WTC11 (cell line): ENCODE measurements at regions not wholly inside any gene's neighbourhood (a gene's known extent, or its start where the extent isn't known, plus 50 kb on each side); places are given as distances from the start of the nearest gene placed in this dataset.
A peak's percentile ranks its signal among the peaks of the same experiment; 100 is the strongest.

Source experiments
- ATAC-seq: fragments of 200-7000 bp; cut with Tn5 transposase; 2 replicates; pipeline ENCODE4 v1.10.0; 2021; ENCODE audit warnings: mild to moderate bottlenecking, moderate library complexity
- CTCF ChIA-PET: fragments of 300-600 bp; sonication (Branson Sonifier 250); formaldehyde crosslinking; loops from one replicate; lab custom pipeline; 2021; ENCODE audit warnings: antibody characterized with exemption; lab: Charles Lee
- POLR2A ChIA-PET: fragments of 350-600 bp; sonication (Branson Sonifier 250); formaldehyde crosslinking; loops from one replicate; lab custom pipeline; 2021; ENCODE audit warnings: antibody characterized with exemption; lab: Charles Lee
- DNase-seq: peaks from one replicate; pipeline ENCODE4 v3.0.0; 2021; ENCODE audit warnings: low spot score
- H3K27ac Mint-ChIP-seq: 2 replicates; pipeline ENCODE4 v1.8.0; 2021; ENCODE audit warnings: mixed read lengths
- H3K27me3 Mint-ChIP-seq: 2 replicates; pipeline ENCODE4 v1.8.0; 2021; ENCODE audit warnings: low read depth, mild to moderate bottlenecking, moderate library complexity, mixed read lengths
- H3K36me3 Mint-ChIP-seq: 2 replicates; pipeline ENCODE4 v1.8.0; 2021; ENCODE audit warnings: mixed read lengths
- H3K4me1 Mint-ChIP-seq: 2 replicates; pipeline ENCODE4 v1.8.0; 2022; ENCODE audit warnings: mixed read lengths
- H3K4me3 Mint-ChIP-seq: 2 replicates; pipeline ENCODE4 v1.8.0; 2021; ENCODE audit warnings: mild to moderate bottlenecking, moderate library complexity, mixed read lengths
- H3K9me3 Mint-ChIP-seq: 2 replicates; pipeline ENCODE4 v1.8.0; 2021; ENCODE audit warnings: mixed read lengths
- CBFB ChIP-seq: sonication (generic); formaldehyde crosslinking; IDR thresholded peaks from 2 replicates; pipeline ENCODE4 v1.8.1; 2022; ENCODE audit warnings: mild to moderate bottlenecking, low read depth, missing genetic modification reagents
- CREM ChIP-seq: sonication (generic); formaldehyde crosslinking; IDR thresholded peaks from 2 replicates; pipeline ENCODE4 v1.8.1; 2022; ENCODE audit warnings: mild to moderate bottlenecking, missing genetic modification reagents, moderate library complexity
- EMX1 ChIP-seq: fragments of 250-450 bp; sonication (Bioruptor Pico); IDR thresholded peaks from 2 replicates; pipeline ENCODE4 v1.8.0; 2021; ENCODE audit warnings: mild to moderate bottlenecking
- ETV6 ChIP-seq: sonication (generic); formaldehyde crosslinking; IDR thresholded peaks from 2 replicates; pipeline ENCODE4 v1.8.1; 2022; ENCODE audit warnings: mild to moderate bottlenecking, missing genetic modification reagents
- FOXK1 ChIP-seq: sonication (generic); formaldehyde crosslinking; IDR thresholded peaks from 2 replicates; pipeline ENCODE4 v1.8.0; 2022; ENCODE audit warnings: mild to moderate bottlenecking, moderate library complexity, missing genetic modification reagents
- GABPB1 ChIP-seq: sonication (generic); formaldehyde crosslinking; IDR thresholded peaks from 2 replicates; pipeline ENCODE4 v1.8.1; 2023; ENCODE audit warnings: mild to moderate bottlenecking, missing genetic modification reagents
- GRHL2 ChIP-seq: fragments of 250-450 bp; sonication (Bioruptor Pico); IDR thresholded peaks from 2 replicates; pipeline ENCODE4 v1.8.0; 2022; ENCODE audit warnings: mild to moderate bottlenecking, moderate library complexity; ENCODE audit not compliant: insufficient replicate concordance, severe bottlenecking
- MXD4 ChIP-seq: fragments of 250-450 bp; sonication (Bioruptor Pico); IDR thresholded peaks from 2 replicates; pipeline ENCODE4 v1.8.0; 2021; ENCODE audit warnings: mild to moderate bottlenecking, moderate library complexity, borderline replicate concordance
- NFATC4 ChIP-seq: fragments of 250-450 bp; sonication (Bioruptor Pico); IDR thresholded peaks from 2 replicates; pipeline ENCODE4 v1.9.0; 2021; ENCODE audit warnings: mild to moderate bottlenecking
- NR1H2 ChIP-seq: sonication (generic); formaldehyde crosslinking; IDR thresholded peaks from 2 replicates; pipeline ENCODE4 v1.9.0; 2021; ENCODE audit warnings: mild to moderate bottlenecking, moderate library complexity, missing genetic modification reagents
- NR3C1 ChIP-seq: sonication (generic); formaldehyde crosslinking; conservative IDR thresholded peaks from 2 replicates; pipeline ENCODE4 v1.8.1; 2023; ENCODE audit warnings: low read depth, mild to moderate bottlenecking, missing genetic modification reagents
- OVOL2 ChIP-seq: fragments of 250-450 bp; sonication (Bioruptor Pico); IDR thresholded peaks from 2 replicates; pipeline ENCODE4 v1.9.0; 2021; ENCODE audit warnings: mild to moderate bottlenecking, borderline replicate concordance
- SOX15 ChIP-seq: fragments of 250-450 bp; sonication (Bioruptor Pico); IDR thresholded peaks from 2 replicates; pipeline ENCODE4 v1.9.0; 2021; ENCODE audit warnings: mild to moderate bottlenecking
- SP1 ChIP-seq: sonication (generic); formaldehyde crosslinking; conservative IDR thresholded peaks from 2 replicates; pipeline ENCODE4 v1.8.1; 2022; ENCODE audit warnings: missing genetic modification reagents
- ZNF121 ChIP-seq: sonication (generic); formaldehyde crosslinking; IDR thresholded peaks from 2 replicates; pipeline ENCODE4 v1.8.0; 2023; ENCODE audit warnings: missing genetic modification reagents
- ZNF219 ChIP-seq: sonication (generic); formaldehyde crosslinking; IDR thresholded peaks from 2 replicates; pipeline ENCODE4 v1.8.0; 2023; ENCODE audit warnings: missing genetic modification reagents, mild to moderate bottlenecking, borderline replicate concordance
- ZNF396 ChIP-seq: fragments of 250-450 bp; sonication (Bioruptor Pico); IDR thresholded peaks from 2 replicates; pipeline ENCODE4 v1.8.0; 2021; ENCODE audit warnings: mild to moderate bottlenecking, moderate library complexity, borderline replicate concordance
- TF ChIP-seq, protein P1 (sequence below): fragments of 250-450 bp; sonication (Bioruptor Pico); IDR thresholded peaks from 2 replicates; pipeline ENCODE4 v2.1.2; 2022; ENCODE audit warnings: mild to moderate bottlenecking, moderate library complexity
- TF ChIP-seq, protein P2 (sequence below): sonication (generic); formaldehyde crosslinking; IDR thresholded peaks from 2 replicates; pipeline ENCODE4 v1.8.1; 2022; ENCODE audit warnings: mild to moderate bottlenecking, moderate library complexity, missing genetic modification reagents
- TF ChIP-seq, protein P3 (sequence below): fragments of 250-450 bp; sonication (Bioruptor Pico); conservative IDR thresholded peaks from 2 replicates; pipeline ENCODE4 v1.9.0; 2021; ENCODE audit warnings: mild to moderate bottlenecking
- TF ChIP-seq, protein P4 (sequence below): sonication (generic); formaldehyde crosslinking; IDR thresholded peaks from 2 replicates; pipeline ENCODE4 v1.8.0; 2022; ENCODE audit warnings: mild to moderate bottlenecking, missing genetic modification reagents
- TF ChIP-seq, protein P5 (sequence below): fragments of 250-450 bp; sonication (Bioruptor Pico); IDR thresholded peaks from 2 replicates; pipeline ENCODE4 v1.9.0; 2021; ENCODE audit warnings: mild to moderate bottlenecking
- TF ChIP-seq, protein P6 (sequence below): fragments of 250-450 bp; sonication (Bioruptor Pico); IDR thresholded peaks from 2 replicates; pipeline ENCODE4 v1.9.0; 2021; ENCODE audit warnings: mild to moderate bottlenecking
- TF ChIP-seq, protein P7 (sequence below): sonication (generic); formaldehyde crosslinking; IDR thresholded peaks from 2 replicates; pipeline ENCODE4 v1.8.1; 2023; ENCODE audit warnings: mild to moderate bottlenecking, moderate library complexity, missing genetic modification reagents

DNA sequence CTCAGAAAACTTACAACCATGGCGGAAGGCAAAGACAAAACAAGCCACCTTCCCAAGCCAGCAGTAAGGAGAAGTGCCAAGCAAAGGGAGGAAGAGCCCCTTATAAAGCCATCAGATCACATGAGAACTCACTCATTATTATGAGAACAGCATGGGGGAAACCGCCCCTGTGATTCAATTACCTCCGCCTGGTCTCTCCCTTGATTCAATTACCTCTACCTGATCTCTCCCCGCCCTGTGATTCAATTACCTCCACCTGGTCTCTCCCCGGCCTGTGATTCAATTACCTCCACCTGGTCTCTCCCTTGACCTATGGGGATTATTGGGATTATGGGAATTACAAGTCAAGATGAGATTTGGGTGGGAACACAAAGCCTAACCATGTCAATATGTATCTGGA, 467.3 kb upstream of the FTMT start:
- CTCF ChIA-PET, result no interaction called here
- POLR2A ChIA-PET, result no interaction called here
- H3K4me1 Mint-ChIP-seq, result peaks cover 8% of the 10 kb centered on the region

DNA sequence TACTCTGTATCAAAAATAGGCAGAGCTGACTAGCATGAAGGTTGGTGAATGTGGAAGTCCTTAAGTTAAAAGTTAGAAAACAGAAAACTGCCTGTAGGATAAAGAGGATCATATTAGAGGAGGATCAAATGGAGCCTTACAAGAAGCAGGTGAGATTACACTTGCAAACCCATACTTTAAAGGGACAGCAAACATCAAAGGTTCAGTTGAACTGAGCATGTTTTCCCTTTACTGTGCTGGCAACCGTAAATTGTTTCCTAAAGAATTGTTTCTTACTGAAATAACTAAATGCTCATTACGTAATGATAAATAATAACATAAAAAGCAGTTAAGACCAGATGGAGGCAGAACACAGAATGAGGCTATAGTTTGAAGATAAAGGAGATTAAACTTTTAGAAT, 465.3 kb upstream of the FTMT start:
- Mint-ChIP-seq H3K36me3 (no peaks in the 10 kb centered on the region), H3K27ac (no peak overlapping the region), H3K4me3 (no peak overlapping the region), H3K9me3 (peaks cover 7% of the 10 kb centered on the region; the same call in 1 of the 2 replicates), H3K27me3 (no peaks in the 10 kb centered on the region), H3K4me1 (peaks cover 5% of the 10 kb centered on the region)
- ATAC-seq (no peak), DNase-seq (no peak)
- ChIA-PET CTCF (no interaction called here), POLR2A (no interaction called here)
- TF ChIP-seq, protein P1, sequence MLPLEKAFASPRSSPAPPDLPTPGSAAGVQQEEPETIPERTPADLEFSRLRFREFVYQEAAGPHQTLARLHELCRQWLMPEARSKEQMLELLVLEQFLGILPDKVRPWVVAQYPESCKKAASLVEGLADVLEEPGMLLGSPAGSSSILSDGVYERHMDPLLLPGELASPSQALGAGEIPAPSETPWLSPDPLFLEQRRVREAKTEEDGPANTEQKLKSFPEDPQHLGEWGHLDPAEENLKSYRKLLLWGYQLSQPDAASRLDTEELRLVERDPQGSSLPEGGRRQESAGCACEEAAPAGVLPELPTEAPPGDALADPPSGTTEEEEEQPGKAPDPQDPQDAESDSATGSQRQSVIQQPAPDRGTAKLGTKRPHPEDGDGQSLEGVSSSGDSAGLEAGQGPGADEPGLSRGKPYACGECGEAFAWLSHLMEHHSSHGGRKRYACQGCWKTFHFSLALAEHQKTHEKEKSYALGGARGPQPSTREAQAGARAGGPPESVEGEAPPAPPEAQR (CRISPR knock-in tag), result no peak
- TF ChIP-seq GRHL2 (CRISPR knock-in tag) (no peak), CREM (CRISPR knock-in tag) (no peak), ZNF396 (CRISPR knock-in tag) (no peak), ZNF121 (no peak), ZNF219 (CRISPR knock-in tag) (no peak), FOXK1 (CRISPR knock-in tag) (no peak), SP1 (CRISPR knock-in tag) (no peak), NR1H2 (CRISPR knock-in tag) (no peak), NR3C1 (CRISPR knock-in tag) (no peak), MXD4 (CRISPR knock-in tag) (no peak), GABPB1 (CRISPR knock-in tag) (no peak), EMX1 (CRISPR knock-in tag) (no peak), NFATC4 (no peak), CBFB (CRISPR knock-in tag) (no peak)
- TF ChIP-seq, protein P2, sequence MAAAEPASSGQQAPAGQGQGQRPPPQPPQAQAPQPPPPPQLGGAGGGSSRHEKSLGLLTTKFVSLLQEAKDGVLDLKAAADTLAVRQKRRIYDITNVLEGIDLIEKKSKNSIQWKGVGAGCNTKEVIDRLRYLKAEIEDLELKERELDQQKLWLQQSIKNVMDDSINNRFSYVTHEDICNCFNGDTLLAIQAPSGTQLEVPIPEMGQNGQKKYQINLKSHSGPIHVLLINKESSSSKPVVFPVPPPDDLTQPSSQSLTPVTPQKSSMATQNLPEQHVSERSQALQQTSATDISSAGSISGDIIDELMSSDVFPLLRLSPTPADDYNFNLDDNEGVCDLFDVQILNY (CRISPR knock-in tag), result no peak
- TF ChIP-seq, protein P3, sequence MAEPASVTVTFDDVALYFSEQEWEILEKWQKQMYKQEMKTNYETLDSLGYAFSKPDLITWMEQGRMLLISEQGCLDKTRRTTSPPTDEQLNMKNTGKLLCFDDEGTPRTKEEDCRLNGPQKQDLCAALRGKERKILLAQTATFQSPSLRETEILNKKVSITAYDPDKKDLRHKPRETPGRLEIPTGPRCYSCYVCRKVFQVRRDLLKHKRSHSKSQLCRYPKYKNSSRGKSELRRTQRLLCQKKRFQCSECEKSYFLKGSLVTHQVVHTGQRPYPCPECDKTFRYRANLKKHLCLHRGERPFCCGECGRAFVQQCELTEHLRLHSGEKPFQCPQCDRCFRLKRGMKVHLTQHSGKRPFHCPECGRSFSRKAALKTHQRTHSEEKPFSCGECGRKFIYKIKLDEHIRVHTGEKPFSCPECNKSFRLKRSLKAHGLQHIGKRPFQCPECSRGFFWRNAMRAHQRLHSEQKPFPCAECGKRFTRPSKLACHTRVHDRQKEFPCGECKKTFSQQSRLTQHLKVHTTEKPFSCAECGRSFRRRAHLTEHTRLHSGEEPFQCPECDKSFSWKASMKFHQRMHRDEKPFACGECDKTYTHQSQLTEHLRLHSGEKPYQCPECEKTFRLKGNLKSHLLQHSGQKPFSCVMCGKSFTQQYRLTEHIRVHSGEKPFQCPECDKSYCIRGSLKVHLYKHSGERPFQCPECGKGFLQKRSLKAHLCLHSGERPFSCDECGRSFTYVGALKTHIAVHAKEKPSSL (CRISPR knock-in tag), result no peak
- TF ChIP-seq, protein P4, sequence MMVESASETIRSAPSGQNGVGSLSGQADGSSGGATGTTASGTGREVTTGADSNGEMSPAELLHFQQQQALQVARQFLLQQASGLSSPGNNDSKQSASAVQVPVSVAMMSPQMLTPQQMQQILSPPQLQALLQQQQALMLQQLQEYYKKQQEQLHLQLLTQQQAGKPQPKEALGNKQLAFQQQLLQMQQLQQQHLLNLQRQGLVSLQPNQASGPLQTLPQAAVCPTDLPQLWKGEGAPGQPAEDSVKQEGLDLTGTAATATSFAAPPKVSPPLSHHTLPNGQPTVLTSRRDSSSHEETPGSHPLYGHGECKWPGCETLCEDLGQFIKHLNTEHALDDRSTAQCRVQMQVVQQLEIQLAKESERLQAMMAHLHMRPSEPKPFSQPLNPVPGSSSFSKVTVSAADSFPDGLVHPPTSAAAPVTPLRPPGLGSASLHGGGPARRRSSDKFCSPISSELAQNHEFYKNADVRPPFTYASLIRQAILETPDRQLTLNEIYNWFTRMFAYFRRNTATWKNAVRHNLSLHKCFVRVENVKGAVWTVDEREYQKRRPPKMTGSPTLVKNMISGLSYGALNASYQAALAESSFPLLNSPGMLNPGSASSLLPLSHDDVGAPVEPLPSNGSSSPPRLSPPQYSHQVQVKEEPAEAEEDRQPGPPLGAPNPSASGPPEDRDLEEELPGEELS (CRISPR knock-in tag), result no peak
- TF ChIP-seq, protein P5, sequence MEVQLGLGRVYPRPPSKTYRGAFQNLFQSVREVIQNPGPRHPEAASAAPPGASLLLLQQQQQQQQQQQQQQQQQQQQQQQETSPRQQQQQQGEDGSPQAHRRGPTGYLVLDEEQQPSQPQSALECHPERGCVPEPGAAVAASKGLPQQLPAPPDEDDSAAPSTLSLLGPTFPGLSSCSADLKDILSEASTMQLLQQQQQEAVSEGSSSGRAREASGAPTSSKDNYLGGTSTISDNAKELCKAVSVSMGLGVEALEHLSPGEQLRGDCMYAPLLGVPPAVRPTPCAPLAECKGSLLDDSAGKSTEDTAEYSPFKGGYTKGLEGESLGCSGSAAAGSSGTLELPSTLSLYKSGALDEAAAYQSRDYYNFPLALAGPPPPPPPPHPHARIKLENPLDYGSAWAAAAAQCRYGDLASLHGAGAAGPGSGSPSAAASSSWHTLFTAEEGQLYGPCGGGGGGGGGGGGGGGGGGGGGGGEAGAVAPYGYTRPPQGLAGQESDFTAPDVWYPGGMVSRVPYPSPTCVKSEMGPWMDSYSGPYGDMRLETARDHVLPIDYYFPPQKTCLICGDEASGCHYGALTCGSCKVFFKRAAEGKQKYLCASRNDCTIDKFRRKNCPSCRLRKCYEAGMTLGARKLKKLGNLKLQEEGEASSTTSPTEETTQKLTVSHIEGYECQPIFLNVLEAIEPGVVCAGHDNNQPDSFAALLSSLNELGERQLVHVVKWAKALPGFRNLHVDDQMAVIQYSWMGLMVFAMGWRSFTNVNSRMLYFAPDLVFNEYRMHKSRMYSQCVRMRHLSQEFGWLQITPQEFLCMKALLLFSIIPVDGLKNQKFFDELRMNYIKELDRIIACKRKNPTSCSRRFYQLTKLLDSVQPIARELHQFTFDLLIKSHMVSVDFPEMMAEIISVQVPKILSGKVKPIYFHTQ (CRISPR knock-in tag), result no peak
- TF ChIP-seq, protein P6, sequence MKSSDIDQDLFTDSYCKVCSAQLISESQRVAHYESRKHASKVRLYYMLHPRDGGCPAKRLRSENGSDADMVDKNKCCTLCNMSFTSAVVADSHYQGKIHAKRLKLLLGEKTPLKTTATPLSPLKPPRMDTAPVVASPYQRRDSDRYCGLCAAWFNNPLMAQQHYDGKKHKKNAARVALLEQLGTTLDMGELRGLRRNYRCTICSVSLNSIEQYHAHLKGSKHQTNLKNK (CRISPR knock-in tag), result no peak

More for the DNA sequence above, 467.3 kb upstream of the FTMT start:
- Mint-ChIP-seq H3K27ac (no peak overlapping the region; the same call in 1 of the 2 replicates), H3K4me3 (no peak overlapping the region)
- ATAC-seq, result peak; percentile 95
- no peak for TF ChIP-seq OVOL2 (CRISPR knock-in tag)
- TF ChIP-seq SOX15 (CRISPR knock-in tag), result no peak
- TF ChIP-seq, protein P7, sequence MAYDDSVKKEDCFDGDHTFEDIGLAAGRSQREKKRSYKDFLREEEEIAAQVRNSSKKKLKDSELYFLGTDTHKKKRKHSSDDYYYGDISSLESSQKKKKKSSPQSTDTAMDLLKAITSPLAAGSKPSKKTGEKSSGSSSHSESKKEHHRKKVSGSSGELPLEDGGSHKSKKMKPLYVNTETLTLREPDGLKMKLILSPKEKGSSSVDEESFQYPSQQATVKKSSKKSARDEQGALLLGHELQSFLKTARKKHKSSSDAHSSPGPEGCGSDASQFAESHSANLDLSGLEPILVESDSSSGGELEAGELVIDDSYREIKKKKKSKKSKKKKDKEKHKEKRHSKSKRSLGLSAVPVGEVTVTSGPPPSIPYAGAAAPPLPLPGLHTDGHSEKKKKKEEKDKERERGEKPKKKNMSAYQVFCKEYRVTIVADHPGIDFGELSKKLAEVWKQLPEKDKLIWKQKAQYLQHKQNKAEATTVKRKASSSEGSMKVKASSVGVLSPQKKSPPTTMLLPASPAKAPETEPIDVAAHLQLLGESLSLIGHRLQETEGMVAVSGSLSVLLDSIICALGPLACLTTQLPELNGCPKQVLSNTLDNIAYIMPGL (CRISPR knock-in tag), result no peak
- no peak for TF ChIP-seq ETV6 (CRISPR knock-in tag)
- TF ChIP-seq, all 79 proteins: peak for 0
- no peaks in the 10 kb centered on the region for H3K27me3 Mint-ChIP-seq
- H3K9me3 Mint-ChIP-seq, result peaks cover 7% of the 10 kb centered on the region; the same call in 1 of the 2 replicates
- DNase-seq, result peak; percentile 18
- no peaks in the 10 kb centered on the region for H3K36me3 Mint-ChIP-seq
